ENCODE measurements at regions not wholly inside any gene's neighbourhood (a gene's known extent, or its start where the extent isn't known, plus 50 kb on each side); places are given as distances from the start of the nearest gene placed in this dataset.

- TF ChIP-seq REST (IDR thresholded peaks at IDR 0.05; ENCODE audit: low read depth) (no peak), EP300 (IDR thresholded peaks at IDR 0.05; ENCODE audit: borderline replicate concordance) (no peak), MAX (IDR thresholded peaks at IDR 0.05) (no peak), CEBPB (IDR thresholded peaks at IDR 0.05) (no peak), YY1 (IDR thresholded peaks at IDR 0.05; ENCODE audit: low read depth) (no peak)
These were observed 253.8 kb downstream of the LY86 start for GRCh38 chr6:6842291-6842690.

Measured in Ishikawa (cell line).